ENCODE measurements at regions not wholly inside any gene's neighbourhood (a gene's known extent, or its start where the extent isn't known, plus 50 kb on each side); places are given as distances from the start of the nearest gene placed in this dataset.

GRCh38 chr21:26320596-26320995, 150.0 kb upstream of the APP start:
- no peak overlapping the region for H3K9ac ChIP-seq (ENCODE audit: low read length)
- no peak overlapping the region for H3K4me2 ChIP-seq (ENCODE audit: low read length)
- POLR2A ChIA-PET = no interaction called here
- ATAC-seq (no peak), DNase-seq (ENCODE audit: low read depth, low spot score) (no peak)
- TF ChIP-seq ELF1 (IDR thresholded peaks at IDR 0.05; ENCODE audit: borderline replicate concordance, low read depth) (no peak), ZFX (IDR thresholded peaks at IDR 0.05) (no peak), TCF7L2 (IDR thresholded peaks at IDR 0.05; ENCODE audit: borderline replicate concordance, extremely low read depth, insufficient read depth, insufficient read length) (no peak), CEBPB (IDR thresholded peaks at IDR 0.05; ENCODE audit: low read depth) (no peak), ZBTB33 (IDR thresholded peaks at IDR 0.05; ENCODE audit: extremely low read depth, insufficient replicate concordance, low read length) (no peak), SRF (IDR thresholded peaks at IDR 0.05; ENCODE audit: low read depth) (no peak), YY1 (IDR thresholded peaks at IDR 0.05; ENCODE audit: extremely low read depth, insufficient replicate concordance, low read depth, low read length) (no peak), POLR2AphosphoS5 (IDR thresholded peaks at IDR 0.05; ENCODE audit: low read depth, low read length) (no peak), SP1 (IDR thresholded peaks at IDR 0.05; ENCODE audit: low read depth) (no peak), CTCF (IDR thresholded peaks at IDR 0.05 in 2 of 3, conservative IDR thresholded peaks at IDR 0.05 in 1 of 3; ENCODE audit: borderline replicate concordance in 1 of 3, insufficient read depth in 1 of 3, low read depth in 2 of 3, low read length in 2 of 3) (no peak), SIN3A (IDR thresholded peaks at IDR 0.05; ENCODE audit: low read depth) (no peak), EZH2 (IDR thresholded peaks at IDR 0.05) (no peak), POLR2A (IDR thresholded peaks at IDR 0.05; ENCODE audit: borderline replicate concordance, extremely low read depth, insufficient read depth, insufficient read length) (no peak), ZNF274 (IDR thresholded peaks at IDR 0.05; ENCODE audit: low read depth, low read length) (no peak), MAX (IDR thresholded peaks at IDR 0.05) (no peak), EZH2phosphoT487 (IDR thresholded peaks at IDR 0.05; ENCODE audit: borderline replicate concordance) (no peak), RAD21 (IDR thresholded peaks at IDR 0.05; ENCODE audit: low read depth) (no peak), FOSL1 (IDR thresholded peaks at IDR 0.05; ENCODE audit: low read depth) (no peak)
- H3K79me2 ChIP-seq (ENCODE audit: insufficient read depth, low read length) = no peaks in the 10 kb centered on the region
- no peaks in the 10 kb centered on the region for H3K36me3 ChIP-seq (ENCODE audit: control insufficient read depth in 1 of 2, insufficient read depth in 2 of 2, low read length in 2 of 2)
- no peaks in the 10 kb centered on the region for H3K9me2 ChIP-seq (ENCODE audit: insufficient read depth)
- no peak overlapping the region for H2AFZ ChIP-seq (ENCODE audit: low read depth, low read length, poor library complexity, severe bottlenecking)
- RAD21 ChIA-PET (ENCODE audit: low non-redundant PET in 1 of 2, low total read pairs in 2 of 2, uncharacterized antibody in 2 of 2, unreplicated experiment in 2 of 2) = no interaction called here
- H3K9me3 ChIP-seq (ENCODE audit: control insufficient read depth in 1 of 2, insufficient read depth in 1 of 2, low read depth in 1 of 2, low read length in 2 of 2) = no peaks in the 10 kb centered on the region
- H3K4me3 ChIP-seq (replicated peaks in 1 of 2; ENCODE audit: low read depth in 1 of 2, low read length in 2 of 2) = no peak overlapping the region
- no TSS peak for BruUV-seq (replicated peaks)
- peaks cover 7% of the 10 kb centered on the region for H3K27me3 ChIP-seq (ENCODE audit: insufficient read depth, low read length)
- H4K20me1 ChIP-seq (ENCODE audit: insufficient read depth) = no peaks in the 10 kb centered on the region
- H3K27ac ChIP-seq (ENCODE audit: low read depth, low read length) = no peak overlapping the region
- CTCF ChIA-PET = no interaction called here
- intact Hi-C loops (cut with micrococcal nuclease) = no loop called here
- H3K4me1 ChIP-seq (ENCODE audit: control insufficient read depth in 1 of 2, insufficient read depth in 2 of 2, low read length in 2 of 2) = no peaks in the 10 kb centered on the region

Data from HCT116 (cell line).